ENCODE measurements at regions not wholly inside any gene's neighbourhood (a gene's known extent, or its start where the extent isn't known, plus 50 kb on each side); places are given as distances from the start of the nearest gene placed in this dataset.
A peak's percentile ranks its signal among the peaks of the same experiment; 100 is the strongest.

DNA sequence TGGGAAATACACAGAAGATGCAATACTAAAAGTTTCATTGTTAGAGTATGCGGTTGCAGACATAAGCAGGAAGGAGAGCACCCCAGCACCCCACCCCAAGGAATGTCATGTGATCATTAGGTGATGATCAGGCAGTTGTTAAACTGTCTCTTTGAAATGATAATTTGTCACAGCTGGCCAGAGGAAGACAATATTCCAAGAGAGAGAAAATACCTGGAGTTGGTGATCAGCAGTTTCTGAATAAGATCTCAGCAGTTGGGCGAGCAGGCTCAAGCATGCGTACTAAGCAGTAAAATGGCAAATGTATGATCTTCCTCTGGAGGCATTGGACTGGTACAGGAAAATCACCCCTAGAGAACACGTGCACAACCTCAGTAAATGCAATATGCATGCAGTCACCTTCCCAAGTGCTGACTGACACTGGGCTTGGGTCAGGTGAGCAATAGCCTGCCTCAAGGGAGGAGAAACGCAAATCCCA is 250.1 kb upstream of the MBL2 start:
- Histone ChIP-seq H3K27ac (ENCODE audit: low read depth, low read length) (no peak overlapping the region), H3K9ac (ENCODE audit: extremely low read depth, low read length, poor library complexity, severe bottlenecking) (no peak overlapping the region), H3K4me3 (ENCODE audit: low read length) (no peak overlapping the region), H3K4me1 (ENCODE audit: control insufficient read depth, insufficient read depth, low read length) (no peaks in the 10 kb centered on the region), H3K36me3 (ENCODE audit: control insufficient read depth, insufficient read depth, low read length) (no peaks in the 10 kb centered on the region), H3K27me3 (ENCODE audit: control insufficient read depth, insufficient read depth, low read length, poor library complexity, severe bottlenecking) (no peaks in the 10 kb centered on the region), H3K9me3 (ENCODE audit: control insufficient read depth, low read length) (no peaks in the 10 kb centered on the region)
- peaks cover 3% of the 10 kb centered on the region for H3K9me3 Mint-ChIP-seq
- H3K36me3 Mint-ChIP-seq (ENCODE audit: low read depth), result no peaks in the 10 kb centered on the region
- H3K4me3 Mint-ChIP-seq, result no peak overlapping the region
- peak overlapping the region; percentile 54 for H3K27ac Mint-ChIP-seq
- DNase-seq, result peak; percentile 71
- 67% methylated on average over 5 of the region's 5 CpGs; no CpG with 5 or more reads in 1 of the 2 experiments for WGBS, 2 experiments (ENCODE audit: insufficient coverage in 1 of 2, insufficient read length in 1 of 2)
- no peaks in the 10 kb centered on the region for H3K27me3 Mint-ChIP-seq (ENCODE audit: insufficient read depth)
- TF ChIP-seq, protein P1, sequence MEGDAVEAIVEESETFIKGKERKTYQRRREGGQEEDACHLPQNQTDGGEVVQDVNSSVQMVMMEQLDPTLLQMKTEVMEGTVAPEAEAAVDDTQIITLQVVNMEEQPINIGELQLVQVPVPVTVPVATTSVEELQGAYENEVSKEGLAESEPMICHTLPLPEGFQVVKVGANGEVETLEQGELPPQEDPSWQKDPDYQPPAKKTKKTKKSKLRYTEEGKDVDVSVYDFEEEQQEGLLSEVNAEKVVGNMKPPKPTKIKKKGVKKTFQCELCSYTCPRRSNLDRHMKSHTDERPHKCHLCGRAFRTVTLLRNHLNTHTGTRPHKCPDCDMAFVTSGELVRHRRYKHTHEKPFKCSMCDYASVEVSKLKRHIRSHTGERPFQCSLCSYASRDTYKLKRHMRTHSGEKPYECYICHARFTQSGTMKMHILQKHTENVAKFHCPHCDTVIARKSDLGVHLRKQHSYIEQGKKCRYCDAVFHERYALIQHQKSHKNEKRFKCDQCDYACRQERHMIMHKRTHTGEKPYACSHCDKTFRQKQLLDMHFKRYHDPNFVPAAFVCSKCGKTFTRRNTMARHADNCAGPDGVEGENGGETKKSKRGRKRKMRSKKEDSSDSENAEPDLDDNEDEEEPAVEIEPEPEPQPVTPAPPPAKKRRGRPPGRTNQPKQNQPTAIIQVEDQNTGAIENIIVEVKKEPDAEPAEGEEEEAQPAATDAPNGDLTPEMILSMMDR (conservative IDR thresholded peaks at IDR 0.05), result no peak
- peaks cover 21% of the 10 kb centered on the region for H3K4me1 Mint-ChIP-seq

DNA sequence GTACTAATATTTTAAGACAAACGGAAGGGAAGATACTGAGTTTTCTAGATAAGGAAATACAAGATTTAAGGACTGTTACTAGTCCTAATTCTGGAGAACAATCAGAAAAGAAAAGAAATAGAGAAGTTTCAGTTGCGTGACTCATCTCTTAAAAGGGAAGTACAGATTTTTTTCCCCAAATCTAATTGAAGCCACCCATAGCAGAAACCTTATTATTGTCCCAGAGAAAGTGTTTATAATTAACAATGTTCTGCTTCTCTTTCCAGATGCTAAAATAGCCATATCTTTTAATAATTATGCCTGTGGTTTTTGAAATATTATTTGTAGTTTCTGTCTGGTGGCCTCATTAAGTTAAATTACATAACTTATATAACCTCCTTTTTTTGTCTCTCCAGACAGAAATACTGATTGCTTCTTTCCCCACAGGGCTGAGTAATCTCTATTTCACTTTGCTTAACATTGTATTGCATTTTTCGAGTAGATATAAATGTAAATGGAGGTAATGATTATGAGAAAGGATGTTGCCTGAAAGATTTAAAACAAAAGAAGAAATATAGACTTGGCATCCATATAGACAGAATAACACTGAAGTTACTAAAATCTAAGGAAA is 240.7 kb upstream of the MBL2 start:
- no peaks in the 10 kb centered on the region for H3K27me3 Mint-ChIP-seq (ENCODE audit: insufficient read depth)
- DNase-seq, result no peak
- no peak overlapping the region for H3K4me3 ChIP-seq (ENCODE audit: low read length)
- no peak overlapping the region for H3K9ac ChIP-seq (ENCODE audit: extremely low read depth, low read length, poor library complexity, severe bottlenecking)
- TF ChIP-seq, protein P1 (conservative IDR thresholded peaks at IDR 0.05), result no peak
- no peaks in the 10 kb centered on the region for H3K9me3 Mint-ChIP-seq
- no peak overlapping the region for H3K4me3 Mint-ChIP-seq
- H3K9me3 ChIP-seq (ENCODE audit: control insufficient read depth, low read length), result no peaks in the 10 kb centered on the region
- H3K27me3 ChIP-seq (ENCODE audit: control insufficient read depth, insufficient read depth, low read length, poor library complexity, severe bottlenecking), result no peaks in the 10 kb centered on the region
- H3K4me1 ChIP-seq (ENCODE audit: control insufficient read depth, insufficient read depth, low read length), result no peaks in the 10 kb centered on the region
- no peak overlapping the region for H3K27ac ChIP-seq (ENCODE audit: low read depth, low read length)
- H3K36me3 Mint-ChIP-seq (ENCODE audit: low read depth), result no peaks in the 10 kb centered on the region
- no peaks in the 10 kb centered on the region for H3K4me1 Mint-ChIP-seq
- 93 to 100% methylated on average over 1 to 3 of the region's 3 CpGs for WGBS, 2 experiments (ENCODE audit: insufficient coverage in 1 of 2, insufficient read length in 1 of 2)
- no peaks in the 10 kb centered on the region for H3K36me3 ChIP-seq (ENCODE audit: control insufficient read depth, insufficient read depth, low read length)
- H3K27ac Mint-ChIP-seq, result no peak overlapping the region

DNA sequence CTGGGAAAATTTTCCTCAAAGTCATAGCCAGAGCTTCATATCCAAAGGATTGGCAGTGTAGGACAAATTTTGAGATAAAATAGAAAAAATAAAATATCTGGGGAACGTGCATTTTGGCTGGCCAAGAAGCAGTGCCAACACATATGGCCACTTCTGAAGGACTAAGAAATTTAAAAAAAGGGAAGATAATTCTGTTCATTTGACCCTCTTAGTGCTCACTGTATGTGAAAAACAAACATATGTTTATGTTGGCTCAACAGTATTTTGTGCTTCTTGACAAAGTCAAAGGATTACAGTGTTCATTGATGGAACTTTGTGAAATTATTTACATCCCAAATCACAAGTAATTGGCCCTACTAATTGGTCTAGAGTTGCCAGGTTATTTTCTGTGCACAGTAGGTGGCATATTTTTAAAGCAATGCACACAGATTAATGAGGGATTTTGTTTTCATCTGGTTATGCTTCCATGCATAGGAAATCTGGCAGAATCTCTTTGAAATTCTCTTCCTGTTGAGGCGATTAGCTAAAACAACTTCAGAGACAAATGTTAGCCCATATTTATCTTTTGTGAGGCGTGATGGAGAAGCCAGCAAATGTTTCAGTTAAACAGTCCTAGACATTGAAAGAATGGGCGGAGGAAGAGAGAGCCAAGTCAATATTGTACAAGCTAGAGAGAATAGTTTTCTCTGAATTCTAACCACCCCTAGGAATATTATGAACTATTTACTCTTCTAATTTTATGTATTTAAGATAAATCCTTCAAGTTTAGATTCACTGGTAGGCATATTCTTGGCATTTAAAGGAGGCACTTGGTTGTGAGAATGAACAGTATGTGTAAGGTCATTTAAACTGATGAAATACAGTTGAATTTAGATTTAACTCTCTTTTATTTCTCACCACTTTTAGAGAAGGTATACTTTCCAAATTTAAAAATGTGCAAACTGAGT is 237.7 kb upstream of the MBL2 start:
- no peaks in the 10 kb centered on the region for H3K4me1 ChIP-seq (ENCODE audit: control insufficient read depth, insufficient read depth, low read length)
- H3K27me3 Mint-ChIP-seq (ENCODE audit: insufficient read depth), result no peaks in the 10 kb centered on the region
- no peak overlapping the region for H3K4me3 Mint-ChIP-seq
- H3K27ac Mint-ChIP-seq, result no peak overlapping the region
- no peaks in the 10 kb centered on the region for H3K36me3 Mint-ChIP-seq (ENCODE audit: low read depth)
- DNase-seq, result no peak
- H3K4me1 Mint-ChIP-seq, result peaks cover 2% of the 10 kb centered on the region
- H3K9me3 ChIP-seq (ENCODE audit: control insufficient read depth, low read length), result no peaks in the 10 kb centered on the region
- TF ChIP-seq, protein P1 (conservative IDR thresholded peaks at IDR 0.05), result no peak
- WGBS, 2 experiments (ENCODE audit: insufficient coverage in 1 of 2, insufficient read length in 1 of 2), result 95 to 96% methylated on average over 3 to 4 of the region's 4 CpGs
- H3K9ac ChIP-seq (ENCODE audit: extremely low read depth, low read length, poor library complexity, severe bottlenecking), result no peak overlapping the region
- H3K27me3 ChIP-seq (ENCODE audit: control insufficient read depth, insufficient read depth, low read length, poor library complexity, severe bottlenecking), result no peaks in the 10 kb centered on the region
- H3K27ac ChIP-seq (ENCODE audit: low read depth, low read length), result no peak overlapping the region
- H3K4me3 ChIP-seq (ENCODE audit: low read length), result no peak overlapping the region
- no peaks in the 10 kb centered on the region for H3K36me3 ChIP-seq (ENCODE audit: control insufficient read depth, insufficient read depth, low read length)
- no peaks in the 10 kb centered on the region for H3K9me3 Mint-ChIP-seq

Measured in endodermal cell (in vitro differentiated cells).